Body of pancreas (tissue), 4 donors: ENCODE measurements at regions not wholly inside any gene's neighbourhood (a gene's known extent, or its start where the extent isn't known, plus 50 kb on each side); places are given as distances from the start of the nearest gene placed in this dataset.

Experiments used
- ATAC-seq: fragments of 150-250 bp; one replicate; pipeline ENCODE4 v1.9.1; 2016
- DNase-seq, 4 donors: peaks; one replicate each; pipeline ENCODE4 v3.0.0-alpha.2; 2019
- H3K27ac ChIP-seq, 4 donors: fragments of 200-600 bp; sonication (generic); 1 replicate in 3 of 4; 2 replicates in 1 of 4; pipeline versions ENCODE4 v1.5.1 to v1.6.1; 2016 to 2019; ENCODE audit warnings: mild to moderate bottlenecking in 1 of 4, mixed read lengths in 1 of 4, moderate library complexity in 1 of 4
- H3K27me3 ChIP-seq, 2 donors: fragments of 200-600 bp; sonication (generic); one replicate each; pipeline ENCODE4 v1.6.0; 2016; ENCODE audit warnings: mild to moderate bottlenecking in 1 of 2
- H3K36me3 ChIP-seq, 2 donors: fragments of 200-600 bp; sonication (generic); replicated peaks in 1 of 2; 2 replicates each; pipeline ENCODE4 v1.5.1; 2016; ENCODE audit warnings: low read depth in 2 of 2; ENCODE audit not compliant: insufficient read depth in 1 of 2
- H3K4me1 ChIP-seq: fragments of 200-600 bp; sonication (generic); one replicate; pipeline ENCODE4 v1.6.0; 2016
- H3K4me3 ChIP-seq, 2 donors: fragments of 200-600 bp; sonication (generic); 1 replicate in 1 of 2; 2 replicates in 1 of 2; pipeline ENCODE4 v1.5.1; 2016 to 2019
- H3K9me3 ChIP-seq, 3 donors: fragments of 200-600 bp; sonication (generic); 1 replicate in 2 of 3; 2 replicates in 1 of 3; pipeline ENCODE4 v1.5.1; 2016
- POLR2A ChIP-seq, 3 donors: fragments of 450-650 bp; IDR thresholded peaks; one replicate each; pipeline ENCODE4 v1.6.1; 2016; ENCODE audit warnings: antibody characterized with exemption in 3 of 3, mild to moderate bottlenecking in 2 of 3
- whole genome bisulfite sequencing, 2 donors: methylation state at CpG; one replicate each; pipeline ENCODE4 v1.1.5; 2017; 5-methylcytosine and 5-hydroxymethylcytosine counted together
- intact Hi-C: fragments of 100-400 bp; cut with DNase I; formaldehyde crosslinking; loops from one replicate; pipeline ENCODE4 v1.15.1; 2023
- TF ChIP-seq, protein P1 (sequence below), 7 experiments: fragments of 450-650 bp in 4 of 7; fragments of 200-600 bp in 3 of 7; sonication (generic) in 3 of 7; IDR thresholded peaks; one replicate each; pipeline ENCODE4 v1.5.1; 2016 to 2019; ENCODE audit warnings: antibody characterized with exemption in 7 of 7

- no peak overlapping the region for H3K4me3 ChIP-seq
- TF ChIP-seq, protein P1, sequence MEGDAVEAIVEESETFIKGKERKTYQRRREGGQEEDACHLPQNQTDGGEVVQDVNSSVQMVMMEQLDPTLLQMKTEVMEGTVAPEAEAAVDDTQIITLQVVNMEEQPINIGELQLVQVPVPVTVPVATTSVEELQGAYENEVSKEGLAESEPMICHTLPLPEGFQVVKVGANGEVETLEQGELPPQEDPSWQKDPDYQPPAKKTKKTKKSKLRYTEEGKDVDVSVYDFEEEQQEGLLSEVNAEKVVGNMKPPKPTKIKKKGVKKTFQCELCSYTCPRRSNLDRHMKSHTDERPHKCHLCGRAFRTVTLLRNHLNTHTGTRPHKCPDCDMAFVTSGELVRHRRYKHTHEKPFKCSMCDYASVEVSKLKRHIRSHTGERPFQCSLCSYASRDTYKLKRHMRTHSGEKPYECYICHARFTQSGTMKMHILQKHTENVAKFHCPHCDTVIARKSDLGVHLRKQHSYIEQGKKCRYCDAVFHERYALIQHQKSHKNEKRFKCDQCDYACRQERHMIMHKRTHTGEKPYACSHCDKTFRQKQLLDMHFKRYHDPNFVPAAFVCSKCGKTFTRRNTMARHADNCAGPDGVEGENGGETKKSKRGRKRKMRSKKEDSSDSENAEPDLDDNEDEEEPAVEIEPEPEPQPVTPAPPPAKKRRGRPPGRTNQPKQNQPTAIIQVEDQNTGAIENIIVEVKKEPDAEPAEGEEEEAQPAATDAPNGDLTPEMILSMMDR (IDR thresholded peaks at IDR 0.05): no peak
- no peak for TF ChIP-seq POLR2A (IDR thresholded peaks at IDR 0.05)
- no peak for ATAC-seq
- H3K9me3 ChIP-seq: peaks cover 0 to 5% (median 0%) of the 10 kb centered on the region in 3 donors
- no peak for DNase-seq
- intact Hi-C loops: no loop called here
- no peaks in the 10 kb centered on the region for H3K4me1 ChIP-seq
- H3K27me3 ChIP-seq: no peaks in the 10 kb centered on the region
- H3K36me3 ChIP-seq: no peaks in the 10 kb centered on the region
- WGBS, 2 donors: 73 to 83% methylated on average over 3 of the region's 3 CpGs
- H3K27ac ChIP-seq: no peak overlapping the region
Observed at GRCh38 chr5:133665571-133665970, 53.2 kb upstream of the FSTL4 start.

- intact Hi-C loops: no loop called here
- Histone ChIP-seq H3K4me3 (no peak overlapping the region), H3K27me3 (no peaks in the 10 kb centered on the region), H3K4me1 (no peaks in the 10 kb centered on the region), H3K27ac (no peak overlapping the region), H3K9me3 (no peaks in the 10 kb centered on the region), H3K36me3 (no peaks in the 10 kb centered on the region)
- no peak for DNase-seq
- ATAC-seq: no peak
- no peak for TF ChIP-seq POLR2A (IDR thresholded peaks at IDR 0.05)
- TF ChIP-seq, protein P1 (IDR thresholded peaks at IDR 0.05): no peak
- 79 to 81% methylated on average over 2 of the region's 2 CpGs for WGBS, 2 donors
Observed at GRCh38 chr5:133664422-133664821, 52.1 kb upstream of the FSTL4 start.

- TF ChIP-seq POLR2A (IDR thresholded peaks at IDR 0.05): no peak
- TF ChIP-seq, protein P1 (IDR thresholded peaks at IDR 0.05): no peak
- Histone ChIP-seq H3K4me1 (no peaks in the 10 kb centered on the region), H3K9me3 (no peaks in the 10 kb centered on the region), H3K27me3 (no peaks in the 10 kb centered on the region), H3K4me3 (no peak overlapping the region), H3K36me3 (no peaks in the 10 kb centered on the region), H3K27ac (no peak overlapping the region)
- WGBS, 2 donors: 67 to 73% methylated on average over 7 of the region's 7 CpGs
- intact Hi-C loops: no loop called here
- ATAC-seq (no peak), DNase-seq (no peak)
Observed at GRCh38 chr5:133663397-133664054, 51.2 kb upstream of the FSTL4 start.

DNA sequence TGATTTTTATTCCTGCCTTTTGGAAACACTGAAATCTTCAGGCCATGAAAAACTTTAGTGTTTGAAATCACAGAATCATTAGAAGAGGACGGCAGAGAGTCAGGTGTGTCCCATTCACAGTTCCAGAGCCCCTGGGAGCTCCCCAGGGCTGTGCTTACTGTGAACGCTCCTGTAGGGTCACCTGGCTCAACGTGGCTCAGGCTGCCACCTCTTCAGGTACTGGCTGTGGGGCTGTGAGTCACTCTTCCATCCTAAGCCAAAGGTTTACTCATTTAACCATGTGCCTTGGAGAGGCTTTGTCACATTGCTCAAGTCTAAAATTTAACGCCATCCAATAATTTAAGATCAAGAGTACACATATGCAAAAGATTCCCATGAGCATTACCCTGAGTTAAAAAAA lies 50.2 kb upstream of the FSTL4 start:
- Histone ChIP-seq H3K4me3 (no peak overlapping the region), H3K36me3 (no peaks in the 10 kb centered on the region), H3K4me1 (no peaks in the 10 kb centered on the region), H3K9me3 (no peaks in the 10 kb centered on the region), H3K27me3 (no peaks in the 10 kb centered on the region), H3K27ac (no peak overlapping the region)
- intact Hi-C loops: no loop called here
- DNase-seq (peak in 2 of 4 donors; percentile 7 to 16), ATAC-seq (no peak)
- TF ChIP-seq, protein P1 (IDR thresholded peaks at IDR 0.05): no peak
- no peak for TF ChIP-seq POLR2A (IDR thresholded peaks at IDR 0.05)
- WGBS, 2 donors: 35 to 38% methylated on average over 4 of the region's 4 CpGs
